DMS153 treated with DMSO at 0.1 percent for 48 hours (cell line): ENCODE measurements at regions not wholly inside any gene's neighbourhood (a gene's known extent, or its start where the extent isn't known, plus 50 kb on each side); places are given as distances from the start of the nearest gene placed in this dataset.

Experiments used
- DNase-seq: peaks from one replicate; lab custom pipeline; 2025; ENCODE audit not compliant: unreplicated experiment; lab: John Stamatoyannopoulos, UW

DNA sequence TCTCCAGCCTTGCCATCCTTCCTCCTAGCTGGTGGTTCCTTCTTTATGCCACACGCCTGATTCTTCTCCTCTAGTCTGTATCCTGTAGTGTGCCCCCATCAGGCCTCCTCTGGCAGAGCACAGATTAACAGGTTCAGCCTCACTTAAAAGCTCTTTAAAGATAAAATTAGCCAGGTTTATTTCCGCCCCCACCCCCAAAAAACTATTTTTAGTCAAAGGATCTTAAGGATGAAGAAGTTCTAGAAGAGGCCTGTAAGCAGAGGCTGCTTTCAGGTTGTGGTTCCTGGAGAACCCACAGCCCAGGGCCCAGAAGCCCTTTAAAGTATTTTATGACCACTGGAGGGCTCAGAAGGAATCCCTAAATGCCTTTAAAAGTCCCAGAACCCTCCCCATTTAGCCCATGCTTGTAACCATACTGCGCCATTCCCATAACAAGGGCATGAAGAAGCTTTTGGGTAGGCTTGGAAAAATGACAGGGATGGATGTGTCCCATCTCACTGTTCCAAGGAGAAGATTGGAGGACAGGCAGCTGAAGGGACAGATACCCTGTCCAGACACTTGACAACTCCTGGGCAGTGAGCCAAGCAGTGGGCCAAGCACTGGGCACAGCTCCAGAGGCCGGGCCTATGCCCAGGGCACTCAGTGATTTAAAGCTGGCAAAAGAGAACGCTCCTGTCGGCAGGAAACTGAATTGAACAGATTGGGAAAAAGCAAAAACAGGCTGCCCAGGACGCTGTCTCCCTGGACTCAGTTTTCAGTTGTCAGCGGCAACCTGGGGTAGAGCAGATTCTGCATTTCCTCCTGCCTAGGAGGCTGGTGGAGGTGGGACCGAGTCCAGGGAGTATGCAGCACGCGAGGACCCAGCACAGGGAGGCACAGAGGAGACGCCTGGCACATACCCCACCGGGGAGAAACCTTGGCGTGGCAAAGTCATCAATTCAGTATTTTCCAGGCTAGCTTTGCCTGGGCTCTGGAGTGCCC lies 106.3 kb upstream of the SSBP2 start:
- peak; percentile 26 for DNase-seq

DNA sequence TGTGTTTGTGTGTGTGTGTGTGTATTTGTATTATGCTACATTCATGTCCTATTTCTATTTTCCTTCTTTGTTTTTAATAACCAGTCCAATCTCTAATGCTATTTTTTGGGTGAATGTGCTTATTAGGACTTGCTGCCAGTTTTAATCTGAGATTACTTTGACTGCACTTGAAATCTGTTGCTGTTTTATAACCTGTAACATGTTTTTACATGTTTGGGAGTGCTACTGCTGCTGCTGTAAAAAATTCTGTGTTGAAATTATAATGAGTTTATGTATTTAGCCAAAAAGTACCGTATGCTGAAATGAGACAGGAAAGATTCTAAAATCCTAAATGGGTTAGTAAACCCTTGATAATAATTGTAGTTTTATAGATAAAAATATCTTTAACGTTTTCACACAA lies 104.7 kb upstream of the SSBP2 start:
- DNase-seq = no peak

DNA sequence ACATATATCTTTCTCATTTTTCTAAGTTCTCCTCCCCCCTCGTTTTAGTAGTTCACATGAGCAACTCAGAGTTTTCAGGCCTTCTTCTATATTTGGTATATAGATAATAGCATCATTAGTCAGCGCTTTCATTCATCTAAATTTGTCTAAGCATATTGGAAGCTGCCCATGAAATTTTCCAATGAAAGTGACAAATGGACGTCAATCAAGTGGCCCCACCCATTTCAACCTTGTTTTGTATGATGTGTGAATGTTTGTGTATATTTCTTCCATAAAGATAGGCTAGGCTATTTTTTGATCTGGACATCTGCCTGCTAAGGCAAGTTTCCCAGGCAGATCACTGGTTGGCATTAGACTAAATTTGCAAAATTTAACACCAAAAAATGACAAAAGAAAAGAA lies 104.0 kb upstream of the SSBP2 start:
- DNase-seq = no peak

DNA sequence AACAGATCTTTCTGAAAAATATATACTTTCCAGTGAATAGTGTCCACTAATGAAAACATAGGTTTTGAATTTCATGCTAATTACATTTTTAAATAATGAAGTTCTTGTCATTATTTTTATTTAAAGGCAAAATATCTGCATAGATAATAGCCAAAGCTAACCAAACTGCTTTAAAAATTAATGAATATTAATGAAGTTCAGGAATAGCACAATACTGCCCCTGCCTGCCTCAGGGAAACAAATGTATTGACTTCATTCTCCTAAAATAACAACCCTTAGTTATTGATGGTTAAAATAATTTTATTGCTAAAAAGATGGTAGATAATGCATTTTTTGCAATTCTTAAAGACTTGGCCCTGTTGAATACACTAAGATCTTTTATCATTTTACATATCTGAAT lies 103.6 kb upstream of the SSBP2 start:
- no peak for DNase-seq

DNA sequence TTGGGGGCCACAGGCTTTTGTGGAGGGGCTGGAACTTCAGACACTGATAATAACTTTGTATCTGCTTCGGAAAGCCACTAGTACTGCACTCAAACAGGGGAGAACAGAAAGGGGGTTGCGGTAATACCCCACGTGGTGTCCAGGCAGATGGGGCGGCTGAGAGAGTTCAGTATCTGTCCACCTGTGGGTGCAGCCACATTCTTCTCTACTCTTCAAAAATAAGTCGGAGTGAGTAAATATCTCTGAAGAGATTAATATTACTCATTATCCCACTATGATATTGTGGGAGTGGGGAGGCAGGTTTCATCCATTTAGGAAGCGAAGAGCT lies 102.1 kb upstream of the SSBP2 start:
- no peak for DNase-seq

DNA sequence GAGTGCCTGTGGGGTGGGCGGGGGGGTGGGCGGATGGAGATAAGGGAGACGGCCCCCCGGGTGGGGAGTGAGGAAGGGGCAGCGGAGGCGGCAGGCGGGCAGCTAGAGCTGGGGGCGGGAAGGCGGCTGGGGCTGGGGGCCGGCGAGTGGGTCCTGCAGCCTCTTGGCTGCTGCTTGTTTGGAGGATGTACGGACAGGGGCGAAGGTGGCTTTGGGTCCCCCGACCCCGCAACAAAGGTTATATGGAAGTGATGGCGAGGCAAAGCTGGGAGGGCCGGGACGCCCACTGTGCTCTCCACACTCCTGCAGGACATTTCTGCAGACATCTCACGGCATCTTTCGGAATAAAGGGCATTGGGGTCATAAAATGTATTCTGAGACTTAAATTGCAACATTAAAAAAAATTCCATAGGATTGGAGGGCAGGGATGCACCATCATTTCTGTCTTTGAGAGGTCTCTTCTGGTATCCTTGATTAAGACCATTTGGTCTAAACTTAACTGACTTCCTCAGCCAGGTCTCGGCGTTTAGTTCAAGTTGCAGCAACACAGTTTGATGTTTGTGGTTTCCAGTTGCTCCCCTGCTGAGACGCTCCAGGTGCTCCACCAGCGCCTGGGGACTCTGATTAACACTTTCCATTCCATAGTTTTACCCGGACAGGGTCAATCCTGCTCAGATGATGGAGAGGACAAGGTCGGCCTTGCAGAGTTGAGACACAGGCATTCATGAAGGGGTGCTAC lies 101.6 kb upstream of the SSBP2 start:
- DNase-seq = no peak

DNA sequence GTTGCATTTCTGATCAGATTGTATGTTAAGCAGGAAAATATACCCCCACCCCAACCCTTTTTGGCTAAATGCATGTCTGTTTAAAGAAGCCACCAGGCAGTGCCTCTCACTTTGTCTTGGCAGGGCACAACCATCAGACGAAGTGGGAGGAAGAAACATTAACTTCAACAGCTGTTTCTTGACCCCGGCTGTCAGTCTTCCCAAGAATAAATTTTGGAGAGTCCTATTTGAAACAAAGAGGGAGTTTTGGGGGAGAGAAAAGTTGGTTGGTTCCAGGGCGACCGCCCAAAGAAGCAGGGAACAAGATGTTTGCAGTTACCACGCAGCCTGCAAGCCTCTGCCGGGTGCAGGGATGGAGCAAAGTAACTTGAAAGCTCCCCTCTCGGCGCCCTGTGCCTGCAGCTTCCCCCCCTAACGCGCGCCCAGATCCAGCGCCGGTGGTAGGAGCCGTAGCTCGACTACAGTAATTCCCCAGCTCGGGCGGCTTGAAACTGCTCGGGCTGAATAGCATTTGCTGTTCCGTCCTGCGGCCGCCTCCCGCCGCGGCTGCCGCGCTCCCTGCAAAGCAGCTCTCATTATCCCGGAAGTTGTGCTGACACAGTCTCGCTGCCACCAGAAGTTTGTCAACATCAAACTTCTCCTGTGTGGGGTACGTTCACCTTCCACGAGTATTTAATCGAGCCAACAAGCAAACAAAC lies 100.7 kb upstream of the SSBP2 start:
- peak; percentile 55 for DNase-seq

DNA sequence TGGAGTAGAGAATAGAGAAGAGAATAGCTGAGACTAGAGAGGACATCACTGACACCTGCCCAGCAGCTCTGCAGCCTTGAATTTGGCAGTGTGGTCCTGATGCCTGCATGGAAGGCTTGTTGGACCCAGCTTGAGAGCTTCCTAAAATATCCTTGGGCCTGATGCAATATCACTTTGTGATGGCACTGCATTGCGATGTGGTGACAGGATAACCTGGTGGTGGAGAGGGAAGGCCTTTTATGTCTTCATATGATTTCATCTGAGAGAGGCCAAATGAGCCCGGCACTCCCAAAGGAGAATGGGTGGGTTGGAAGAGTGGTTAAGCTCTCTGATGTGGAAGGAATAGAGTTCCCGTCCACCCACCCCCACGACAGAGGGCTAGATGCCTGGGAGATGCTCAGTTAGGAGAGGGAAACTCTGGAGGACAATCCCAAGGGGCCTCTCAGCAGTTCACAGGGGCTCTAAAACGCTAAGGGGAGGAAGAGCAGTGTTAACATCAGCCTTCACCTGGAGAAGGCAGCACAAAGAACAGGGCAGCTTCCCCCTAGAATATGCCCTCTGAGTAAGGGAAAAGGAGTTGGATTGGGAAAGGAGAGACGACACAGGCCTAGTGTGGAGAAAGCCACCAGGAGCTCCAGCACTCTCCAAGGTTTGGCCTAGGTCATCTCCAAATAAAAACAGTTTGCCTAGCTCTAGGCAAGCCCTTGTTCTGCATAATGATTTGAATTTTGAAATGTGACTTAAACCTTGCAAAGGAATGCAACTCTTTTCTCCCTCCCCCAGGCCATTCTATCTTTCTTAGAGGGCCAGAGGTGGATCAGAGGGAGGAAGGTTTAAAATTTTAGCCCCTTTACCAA lies 99.8 kb upstream of the SSBP2 start:
- DNase-seq = no peak

DNA sequence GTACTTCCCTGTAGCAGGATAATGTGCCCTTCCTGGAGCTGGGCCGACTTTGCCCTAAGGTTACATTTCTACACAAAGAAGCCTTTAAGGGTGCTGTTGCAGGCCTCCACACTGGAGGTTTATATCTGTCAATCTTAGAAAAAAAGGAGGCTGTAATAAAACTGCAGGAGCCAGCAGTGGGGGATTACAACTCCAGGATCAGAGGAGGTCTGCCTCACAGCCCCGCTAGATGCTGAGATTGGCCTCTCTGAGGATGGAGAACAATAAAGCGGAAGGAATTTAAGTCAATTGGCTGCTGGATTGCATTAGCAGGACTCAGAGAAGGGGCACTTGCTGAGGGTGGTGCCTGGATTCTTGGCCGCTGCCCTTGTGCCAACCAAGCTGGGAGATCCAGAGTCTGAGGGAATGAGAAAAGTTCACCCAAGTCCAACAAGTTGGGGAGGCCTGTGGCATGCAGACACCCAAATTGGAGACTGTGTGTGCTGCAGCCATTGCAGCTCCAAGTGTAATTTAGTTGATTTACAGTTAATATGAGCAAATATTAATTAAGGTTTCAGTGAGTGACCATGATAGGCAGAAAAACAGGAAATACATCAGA lies 99.0 kb upstream of the SSBP2 start:
- DNase-seq = no peak

DNA sequence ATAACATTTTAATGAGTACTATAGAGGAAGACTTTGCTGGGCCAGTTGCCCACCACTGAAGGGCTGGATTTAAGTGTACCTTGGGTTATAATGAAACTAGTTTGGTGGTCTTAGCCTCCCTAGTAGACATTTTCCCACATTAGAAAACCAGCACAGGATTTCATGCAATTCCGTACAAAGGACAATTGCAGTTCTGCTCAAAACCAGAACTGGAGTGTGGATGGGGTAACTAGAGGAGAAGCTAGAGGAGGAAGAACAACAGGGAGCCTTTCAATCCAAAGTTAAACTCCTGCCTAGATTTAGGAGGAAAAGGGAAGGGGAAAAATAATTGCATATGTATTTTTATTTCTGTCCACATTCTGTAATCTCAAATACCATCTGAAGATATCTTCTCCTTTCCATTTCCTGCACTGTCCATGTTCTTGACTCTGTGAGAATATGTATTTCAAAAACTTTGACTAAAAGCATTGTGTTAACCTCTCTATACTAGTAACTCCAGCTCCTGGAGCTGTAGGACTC lies 97.5 kb upstream of the SSBP2 start:
- no peak for DNase-seq

DNA sequence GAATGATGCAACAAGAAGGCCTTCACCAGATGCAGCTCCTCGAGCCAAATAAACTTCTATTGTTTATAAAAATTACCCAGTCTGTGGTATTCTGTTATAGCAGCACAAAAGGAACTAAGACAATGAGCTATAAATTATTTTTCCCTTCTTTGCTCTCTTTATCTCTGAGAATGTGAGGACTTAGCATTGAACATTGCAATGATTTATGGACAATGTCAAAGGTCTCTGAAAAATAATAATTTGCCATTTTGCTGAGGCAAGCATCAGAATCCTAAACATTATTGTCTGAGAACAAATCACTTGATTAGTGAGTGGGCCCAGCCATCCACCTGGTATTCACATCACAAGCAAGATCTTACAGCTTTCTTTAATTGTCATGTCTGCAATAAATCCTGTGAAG lies 95.4 kb upstream of the SSBP2 start:
- no peak for DNase-seq

DNA sequence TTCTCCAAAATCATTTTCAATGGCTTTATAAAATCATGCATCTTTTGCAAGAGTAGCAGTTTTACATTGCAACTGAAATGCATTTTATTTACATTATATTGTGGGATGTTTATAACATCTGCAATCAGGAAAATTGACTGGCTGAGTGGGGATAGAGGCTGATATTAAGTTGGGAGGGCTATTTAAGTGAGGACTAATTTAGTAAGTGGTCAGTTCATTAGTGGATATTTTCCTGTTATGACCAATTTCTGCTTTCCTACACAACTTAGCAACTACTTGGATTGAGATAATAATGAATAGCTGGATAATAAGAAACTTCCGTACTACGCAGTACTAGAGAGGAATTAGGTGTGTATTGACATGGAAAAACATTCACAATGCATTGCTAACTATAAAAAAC lies 92.9 kb upstream of the SSBP2 start:
- DNase-seq = no peak

DNA sequence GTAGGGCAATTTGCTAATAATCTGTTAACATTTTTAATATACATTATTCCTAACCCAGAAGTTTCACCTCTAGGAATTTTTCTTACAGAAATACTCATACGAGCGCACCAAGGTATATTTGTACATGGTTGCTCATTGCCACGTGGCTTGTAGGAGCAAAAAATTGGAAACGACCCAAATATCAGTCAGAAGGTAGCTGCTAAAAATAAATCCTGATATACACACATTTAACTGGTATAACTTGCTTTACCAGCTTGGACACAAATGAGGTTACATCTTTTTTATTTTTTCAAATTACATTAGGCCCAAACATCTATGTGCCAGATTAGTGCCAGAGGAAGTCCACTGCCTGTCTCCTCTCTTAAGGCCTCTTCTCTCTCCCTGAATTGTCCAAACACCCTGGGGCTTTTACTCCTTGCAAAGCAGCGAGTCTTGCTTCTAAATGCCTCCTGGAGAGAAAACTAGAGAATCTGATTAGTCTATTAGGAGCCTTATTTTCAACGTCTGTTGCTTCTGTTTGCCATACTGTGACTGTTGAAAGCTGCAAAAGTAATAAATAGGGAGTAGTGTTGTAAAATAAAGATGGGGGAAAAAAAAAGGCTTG lies 92.0 kb upstream of the SSBP2 start:
- no peak for DNase-seq

DNA sequence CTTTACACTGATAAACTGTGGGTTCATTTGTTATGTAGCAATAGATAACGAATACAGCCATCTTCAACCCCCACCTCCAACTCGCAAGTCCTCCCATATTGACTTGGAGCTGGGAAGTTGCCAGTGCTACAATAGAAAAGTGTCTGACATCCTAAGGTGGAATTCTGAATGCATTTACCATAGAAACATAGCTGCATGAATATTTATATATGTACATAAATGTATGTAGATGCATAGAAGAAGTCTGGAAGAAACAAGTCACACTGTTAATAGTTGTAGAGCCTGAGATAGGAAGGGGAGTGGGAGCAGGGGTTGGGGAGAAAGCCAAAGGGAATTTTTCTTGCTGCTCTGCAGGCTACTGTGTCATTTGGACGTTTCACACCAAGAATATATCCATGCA lies 88.1 kb upstream of the SSBP2 start:
- DNase-seq = no peak

DNA sequence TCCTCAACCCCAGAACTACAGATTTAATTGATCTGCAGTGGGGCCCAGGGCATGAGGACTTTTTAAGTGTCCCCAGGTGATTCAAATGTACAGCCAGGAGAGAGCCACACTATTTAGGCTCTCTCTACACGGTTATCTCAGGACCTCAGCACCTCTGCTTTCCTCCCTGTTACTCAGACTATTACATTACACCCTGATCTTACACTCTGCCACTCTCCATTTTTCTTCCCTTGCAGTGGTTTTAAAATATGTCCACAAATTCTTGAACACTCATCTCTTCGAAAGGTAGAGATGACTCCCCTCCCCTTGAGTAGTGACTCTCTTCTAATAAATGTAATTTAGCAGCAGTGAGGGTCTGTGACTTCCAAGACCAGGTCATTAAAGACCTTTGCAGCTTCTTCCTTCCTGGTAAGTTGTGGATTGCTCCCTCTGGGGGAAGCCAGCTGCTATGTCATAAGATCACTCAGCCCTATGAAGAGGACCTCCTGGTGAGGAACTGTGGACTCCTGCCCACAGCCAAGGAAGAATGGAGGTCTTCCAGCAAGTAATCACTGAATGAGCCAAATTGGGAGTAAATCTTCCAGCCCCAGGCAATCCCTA lies 87.5 kb upstream of the SSBP2 start:
- no peak for DNase-seq

DNA sequence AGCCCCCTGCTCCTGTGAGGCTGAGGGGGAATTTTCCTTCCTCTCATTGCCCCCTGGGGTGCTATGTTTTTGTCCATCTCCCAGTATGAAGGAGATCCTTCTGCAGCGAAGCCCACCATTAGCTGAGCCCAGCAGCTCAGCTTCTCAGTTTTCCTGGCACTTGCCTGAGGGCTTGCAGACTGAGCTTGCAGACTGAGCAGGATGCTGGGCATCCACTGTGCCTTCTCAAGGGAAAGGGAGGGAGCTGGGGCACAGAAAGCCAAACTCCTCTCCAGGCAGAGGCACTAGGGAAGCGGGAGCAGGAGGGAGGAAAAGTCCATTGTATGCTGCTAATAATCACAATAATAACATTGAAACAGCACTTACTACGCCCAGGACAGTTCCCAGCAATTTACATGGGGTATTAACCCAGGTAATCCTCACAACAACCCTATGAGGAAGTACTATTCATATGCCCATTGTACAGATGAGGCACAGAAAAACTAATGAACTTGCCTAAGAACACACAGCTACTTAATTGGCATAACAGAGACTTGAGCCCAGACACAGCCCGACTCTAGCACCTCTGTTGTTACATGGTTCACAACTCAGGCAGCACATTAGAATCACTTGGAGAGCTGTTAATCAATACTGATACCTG lies 86.9 kb upstream of the SSBP2 start:
- no peak for DNase-seq

DNA sequence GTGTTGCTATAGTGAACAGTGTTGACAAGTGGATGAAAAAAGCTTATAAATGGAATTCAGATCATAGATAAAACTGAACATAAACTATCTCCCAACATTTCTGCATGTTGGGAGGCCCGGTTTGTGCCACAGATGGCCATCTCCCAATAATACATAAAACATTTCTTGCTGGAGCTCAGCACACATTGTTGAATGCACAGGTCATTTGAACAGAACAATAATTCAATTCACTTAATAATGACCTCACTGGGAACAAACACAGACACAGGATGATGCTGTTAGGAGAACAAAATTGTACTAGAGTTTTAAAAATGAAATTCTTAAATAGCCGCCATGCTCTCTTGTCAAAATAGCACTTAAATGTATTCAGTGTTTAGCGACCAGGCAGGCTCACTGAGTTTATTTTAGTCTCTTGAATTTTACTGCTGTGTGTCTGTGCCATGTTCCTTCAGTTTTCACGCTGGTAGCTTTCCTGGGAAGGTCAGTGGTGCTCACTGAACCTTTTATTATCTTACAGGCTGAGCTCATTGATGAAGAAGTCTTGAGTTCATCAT lies 85.0 kb upstream of the SSBP2 start:
- no peak for DNase-seq

DNA sequence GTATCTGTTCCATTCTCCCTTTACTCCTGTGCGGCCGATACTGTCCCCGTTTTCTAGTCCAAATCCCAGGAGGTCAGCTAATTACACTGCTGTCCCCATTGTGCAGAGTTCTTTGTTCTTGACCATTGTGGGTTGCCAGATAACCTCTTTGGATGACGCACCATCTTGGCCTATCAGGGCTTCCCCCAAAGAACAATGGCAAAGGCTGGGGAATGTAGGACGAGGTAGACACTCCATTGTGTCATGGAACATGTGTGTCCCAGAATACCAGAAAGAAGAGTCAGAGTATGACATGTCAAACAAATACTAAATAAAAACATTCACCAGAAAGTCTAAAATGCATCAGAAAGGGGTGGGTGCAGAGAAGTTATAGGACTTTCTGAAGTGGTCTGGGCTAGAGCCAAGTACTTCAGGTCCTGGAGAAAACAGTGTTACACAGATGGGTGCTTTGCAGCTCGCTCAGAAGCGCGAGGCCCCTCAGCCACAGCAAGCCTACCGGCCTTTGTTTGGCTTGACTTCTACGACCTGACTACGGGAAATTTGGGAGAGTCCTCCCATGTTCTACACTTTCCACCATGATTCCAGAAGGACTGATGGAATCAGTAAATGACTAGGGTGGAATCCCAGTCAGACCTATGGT lies 83.2 kb upstream of the SSBP2 start:
- no peak for DNase-seq
